Colonic mucosa (tissue), 4 donors: ENCODE measurements at regions not wholly inside any gene's neighbourhood (a gene's known extent, or its start where the extent isn't known, plus 50 kb on each side); places are given as distances from the start of the nearest gene placed in this dataset.

Source experiments
- DNase-seq: peaks from one replicate; pipeline ENCODE4 v3.0.0-alpha.2; 2020
- H3K27ac ChIP-seq: fragments of 200-600 bp; one replicate; pipeline ENCODE4 v1.8.0; 2021
- H3K27me3 ChIP-seq: fragments of 200-600 bp; one replicate; pipeline ENCODE4 v1.8.0; 2021
- H3K36me3 ChIP-seq: fragments of 200-600 bp; one replicate; pipeline ENCODE4 v1.8.0; 2021
- H3K4me1 ChIP-seq: fragments of 200-600 bp; one replicate; pipeline ENCODE4 v1.8.0; 2021; ENCODE audit warnings: mild to moderate bottlenecking
- H3K4me3 ChIP-seq: fragments of 200-600 bp; one replicate; pipeline ENCODE4 v1.8.0; 2021
- H3K9ac ChIP-seq, 2 donors: one replicate each; pipeline ENCODE4 v1.7.0; 2013; ENCODE audit warnings: control low read depth in 2 of 2, low read depth in 2 of 2, low read length in 2 of 2
- H3K9me3 ChIP-seq: fragments of 200-600 bp; one replicate; pipeline ENCODE4 v1.8.0; 2021
- intact Hi-C: fragments of 100-400 bp; cut with DNase I; formaldehyde crosslinking; loops from one replicate; pipeline ENCODE4 v1.14.1; 2022
- TF ChIP-seq, protein P1 (sequence below): fragments of 200-600 bp; IDR thresholded peaks from one replicate; pipeline ENCODE4 v1.8.0; 2022; ENCODE audit warnings: antibody characterized with exemption, mild to moderate bottlenecking
- donor health status: healthy.
- donor health status: DM: no; HTN: no; CAD: no.
- donor health status: DM: no; HTN: no; CAD: no.

DNA sequence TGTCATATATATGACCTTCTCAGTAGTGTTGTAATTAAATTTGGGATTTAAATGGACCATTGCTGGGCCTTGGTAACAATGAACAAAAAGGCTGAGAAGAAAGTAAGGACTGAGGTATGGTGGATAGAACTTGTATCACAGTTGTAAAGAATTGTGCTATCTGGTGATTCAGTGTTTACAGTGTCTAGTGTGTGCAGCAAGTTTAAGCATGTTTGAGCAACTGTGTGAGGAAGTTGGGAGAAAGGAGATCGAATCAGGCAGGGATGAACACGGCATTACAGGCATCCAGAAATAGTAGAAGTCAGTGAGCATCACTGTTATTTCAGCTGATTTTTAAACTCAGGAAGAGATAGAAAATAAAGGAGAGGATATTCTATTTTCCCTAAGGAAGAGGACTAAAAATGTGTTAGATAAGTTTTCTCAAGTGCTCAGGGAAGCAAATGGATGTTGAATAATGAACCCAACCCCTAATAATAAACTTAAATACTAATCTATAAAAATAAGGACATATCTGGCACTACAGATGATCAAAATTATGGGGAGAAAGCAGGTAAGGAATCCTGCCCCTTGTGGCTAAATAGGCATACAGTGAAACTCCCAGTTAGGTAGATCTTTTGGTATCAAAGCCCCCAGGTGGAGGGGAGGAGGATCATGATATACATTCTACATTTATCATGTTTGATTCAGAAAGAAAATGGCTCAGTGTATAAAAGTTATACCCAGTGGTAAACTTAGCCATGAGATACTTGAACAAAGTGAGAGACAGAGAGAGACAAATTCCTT is 361.0 kb upstream of the ANO3 start:
- no peak overlapping the region for H3K4me3 ChIP-seq
- TF ChIP-seq, protein P1, sequence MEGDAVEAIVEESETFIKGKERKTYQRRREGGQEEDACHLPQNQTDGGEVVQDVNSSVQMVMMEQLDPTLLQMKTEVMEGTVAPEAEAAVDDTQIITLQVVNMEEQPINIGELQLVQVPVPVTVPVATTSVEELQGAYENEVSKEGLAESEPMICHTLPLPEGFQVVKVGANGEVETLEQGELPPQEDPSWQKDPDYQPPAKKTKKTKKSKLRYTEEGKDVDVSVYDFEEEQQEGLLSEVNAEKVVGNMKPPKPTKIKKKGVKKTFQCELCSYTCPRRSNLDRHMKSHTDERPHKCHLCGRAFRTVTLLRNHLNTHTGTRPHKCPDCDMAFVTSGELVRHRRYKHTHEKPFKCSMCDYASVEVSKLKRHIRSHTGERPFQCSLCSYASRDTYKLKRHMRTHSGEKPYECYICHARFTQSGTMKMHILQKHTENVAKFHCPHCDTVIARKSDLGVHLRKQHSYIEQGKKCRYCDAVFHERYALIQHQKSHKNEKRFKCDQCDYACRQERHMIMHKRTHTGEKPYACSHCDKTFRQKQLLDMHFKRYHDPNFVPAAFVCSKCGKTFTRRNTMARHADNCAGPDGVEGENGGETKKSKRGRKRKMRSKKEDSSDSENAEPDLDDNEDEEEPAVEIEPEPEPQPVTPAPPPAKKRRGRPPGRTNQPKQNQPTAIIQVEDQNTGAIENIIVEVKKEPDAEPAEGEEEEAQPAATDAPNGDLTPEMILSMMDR: peak; percentile 13
- no peaks in the 10 kb centered on the region for H3K27me3 ChIP-seq
- DNase-seq: no peak
- intact Hi-C loops: no loop called here
- H3K4me1 ChIP-seq: no peaks in the 10 kb centered on the region
- no peaks in the 10 kb centered on the region for H3K36me3 ChIP-seq
- no peak overlapping the region for H3K9ac ChIP-seq
- no peaks in the 10 kb centered on the region for H3K9me3 ChIP-seq
- no peak overlapping the region for H3K27ac ChIP-seq

DNA sequence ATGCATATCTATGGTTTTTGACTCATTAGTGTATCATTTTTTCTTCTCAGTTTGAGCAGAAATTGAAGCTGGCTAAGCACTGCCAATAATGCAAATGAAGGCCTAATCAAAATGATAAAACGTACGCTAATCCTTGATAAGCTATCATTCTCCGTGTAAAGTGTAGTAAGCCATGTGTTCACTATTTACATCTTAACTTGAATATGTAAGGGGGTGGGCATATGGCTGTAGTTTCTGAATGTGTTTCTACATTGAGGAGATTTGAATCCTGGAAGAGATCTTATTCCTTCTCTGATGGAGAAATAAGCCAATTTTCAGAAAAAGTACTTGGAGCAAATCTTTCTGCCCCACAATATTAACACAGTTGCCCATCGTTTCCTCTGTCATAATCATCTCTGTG is 351.8 kb upstream of the ANO3 start:
- DNase-seq: no peak
- intact Hi-C loops: loop anchor here (5.0 kb wide), 2 partner anchors 247 to 297 kb away; no protein-coding TSS in a partner anchor
- Histone ChIP-seq H3K4me3 (no peak overlapping the region), H3K27ac (no peak overlapping the region), H3K9me3 (no peaks in the 10 kb centered on the region), H3K27me3 (no peaks in the 10 kb centered on the region), H3K4me1 (no peaks in the 10 kb centered on the region), H3K9ac (no peak overlapping the region), H3K36me3 (no peaks in the 10 kb centered on the region)
- TF ChIP-seq, protein P1: no peak

DNA sequence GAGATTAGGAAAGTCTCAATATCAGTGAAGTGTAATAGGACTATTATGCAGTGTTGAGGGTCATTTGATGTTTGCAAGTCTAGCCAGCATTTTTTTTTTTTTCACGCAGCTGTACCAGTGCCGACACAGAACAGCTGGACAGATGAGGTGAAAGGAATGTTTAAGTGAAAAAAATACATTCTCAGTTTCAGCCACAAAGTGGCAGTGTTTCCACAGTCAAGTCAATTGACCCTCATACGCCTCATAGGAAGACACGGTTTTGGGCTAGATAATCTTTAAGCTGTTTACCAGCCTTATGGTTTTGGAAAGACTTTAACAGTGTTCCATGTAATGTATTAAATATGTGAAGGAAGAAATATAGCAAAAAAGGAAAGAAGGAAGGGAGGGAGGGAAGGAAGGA is 349.9 kb upstream of the ANO3 start:
- TF ChIP-seq, protein P1: peak; percentile 28
- no peak overlapping the region for H3K27ac ChIP-seq
- intact Hi-C loops: loop anchor here (5.0 kb wide), 2 partner anchors 245 to 295 kb away; no protein-coding TSS in a partner anchor

DNA sequence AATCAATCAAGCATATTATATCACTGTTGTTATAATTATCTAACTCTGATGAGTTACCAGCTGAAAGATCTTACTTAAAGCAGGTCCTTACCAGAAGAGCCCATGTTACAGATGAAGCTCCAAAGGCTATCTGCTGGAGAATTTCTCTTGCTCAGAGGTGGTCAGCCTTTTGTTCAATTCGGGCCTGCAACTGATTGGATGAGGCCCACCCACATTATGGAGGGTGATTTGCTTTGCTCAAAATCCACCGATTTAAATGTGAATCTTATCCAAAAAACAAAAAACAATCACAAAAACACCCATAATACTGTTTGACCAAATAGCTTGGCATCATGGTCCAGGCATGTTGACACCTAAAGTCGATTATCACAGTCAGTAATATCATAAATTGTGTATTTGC is 348.6 kb upstream of the ANO3 start:
- TF ChIP-seq, protein P1: no peak
- intact Hi-C loops: loop anchor here (5.0 kb wide), 2 partner anchors 244 to 294 kb away; no protein-coding TSS in a partner anchor
- H3K9me3 ChIP-seq: no peaks in the 10 kb centered on the region
- no peaks in the 10 kb centered on the region for H3K4me1 ChIP-seq
- no peak overlapping the region for H3K4me3 ChIP-seq
- no peak overlapping the region for H3K9ac ChIP-seq
- DNase-seq: no peak
- H3K36me3 ChIP-seq: no peaks in the 10 kb centered on the region
- H3K27ac ChIP-seq: no peak overlapping the region
- no peaks in the 10 kb centered on the region for H3K27me3 ChIP-seq

More for the DNA sequence above, 349.9 kb upstream of the ANO3 start:
- DNase-seq: peak; percentile 18
- Histone ChIP-seq H3K4me1 (no peaks in the 10 kb centered on the region), H3K9ac (no peak overlapping the region), H3K27me3 (no peaks in the 10 kb centered on the region), H3K36me3 (no peaks in the 10 kb centered on the region), H3K9me3 (no peaks in the 10 kb centered on the region), H3K4me3 (no peak overlapping the region)

DNA sequence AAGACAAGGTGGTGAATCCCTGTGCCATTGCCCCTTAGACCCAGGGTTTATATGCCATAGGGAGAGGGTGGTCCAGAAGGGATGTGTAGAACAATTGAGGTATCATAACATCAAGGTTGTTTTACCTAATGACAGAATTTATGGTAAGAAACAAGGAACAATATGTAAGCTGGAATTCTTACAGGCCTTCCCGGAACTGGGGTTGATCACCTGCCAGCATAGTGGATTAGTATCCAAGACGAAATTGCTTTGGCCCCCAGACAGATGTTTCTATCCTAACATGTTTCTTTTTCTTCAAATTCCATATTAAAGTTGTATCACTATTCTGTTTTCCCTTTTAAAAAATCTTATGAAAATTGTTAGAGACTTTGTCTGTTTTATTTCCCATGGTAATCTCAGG is 343.8 kb upstream of the ANO3 start:
- intact Hi-C loops: no loop called here
- no peak for DNase-seq
- TF ChIP-seq, protein P1: no peak
- Histone ChIP-seq H3K9me3 (no peaks in the 10 kb centered on the region), H3K9ac (no peak overlapping the region), H3K27me3 (no peaks in the 10 kb centered on the region), H3K4me3 (no peak overlapping the region), H3K36me3 (no peaks in the 10 kb centered on the region), H3K27ac (no peak overlapping the region), H3K4me1 (no peaks in the 10 kb centered on the region)
